ENCODE measurements at regions not wholly inside any gene's neighbourhood (a gene's known extent, or its start where the extent isn't known, plus 50 kb on each side); places are given as distances from the start of the nearest gene placed in this dataset.

DNA sequence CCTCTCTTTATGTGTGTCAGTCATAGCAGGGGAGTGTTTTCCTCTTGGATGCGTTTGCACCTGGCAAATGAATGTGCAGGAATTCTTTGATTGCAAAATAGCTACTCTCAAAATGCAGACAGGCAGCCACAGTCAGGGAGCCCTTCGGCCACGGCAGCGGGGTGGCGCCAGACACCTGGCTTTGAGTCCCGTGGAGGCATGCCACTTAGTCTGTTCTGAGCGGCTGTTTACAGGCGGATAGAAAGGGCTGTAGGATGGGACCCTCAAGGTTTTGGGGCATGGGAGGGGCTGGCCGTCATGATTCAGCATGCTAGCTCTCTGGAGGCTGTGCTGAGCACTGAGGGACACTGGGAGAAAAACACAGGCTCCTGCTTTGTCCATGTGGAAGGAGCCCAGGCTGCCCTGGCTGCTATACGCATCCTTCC is 117.1 kb downstream of the SLC25A47 start:
- no peak overlapping the region for H3K4me3 ChIP-seq (ENCODE audit: low read length)
- H3K9me3 ChIP-seq (ENCODE audit: control insufficient read depth, low read depth, low read length): no peaks in the 10 kb centered on the region
- no peaks in the 10 kb centered on the region for H3K36me3 ChIP-seq (ENCODE audit: control insufficient read depth, insufficient read depth, low read length)
- peak; percentile 69 to 72 for DNase-seq
- H3K27ac ChIP-seq (ENCODE audit: low read length): no peak overlapping the region
- WGBS (ENCODE audit: insufficient coverage, low lambda C conversion rate): no CpG with 5 or more reads among the region's 10 CpGs
- H3K27me3 ChIP-seq (ENCODE audit: control insufficient read depth, insufficient read depth, low read length): no peaks in the 10 kb centered on the region
- peaks cover 19% of the 10 kb centered on the region for H3K4me1 ChIP-seq (ENCODE audit: control insufficient read depth, insufficient read depth, low read length)

DNA sequence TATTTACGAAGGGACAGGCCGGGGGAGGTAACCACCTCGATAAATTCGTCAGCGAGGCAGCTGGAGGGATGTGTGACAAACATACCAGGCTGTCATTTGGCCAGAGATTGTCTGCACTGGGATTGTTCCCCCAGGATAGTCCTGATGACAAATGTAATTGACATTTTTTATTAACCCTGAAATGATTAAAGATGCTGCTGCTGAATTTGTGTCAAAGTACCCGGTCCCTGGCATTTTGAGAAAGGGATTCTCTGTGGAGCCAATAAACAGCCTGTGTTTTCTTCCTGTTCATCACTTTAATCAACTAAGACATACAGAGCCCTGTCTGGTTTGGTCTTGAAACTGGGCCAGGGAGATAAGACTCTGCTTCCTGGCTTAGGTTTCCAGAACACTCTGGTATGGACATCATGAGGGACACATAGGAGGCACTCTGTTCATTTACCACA is 117.6 kb downstream of the SLC25A47 start:
- H3K9me3 ChIP-seq (ENCODE audit: control insufficient read depth, low read depth, low read length): no peaks in the 10 kb centered on the region
- H3K4me1 ChIP-seq (ENCODE audit: control insufficient read depth, insufficient read depth, low read length): peaks cover 19% of the 10 kb centered on the region
- H3K27ac ChIP-seq (ENCODE audit: low read length): no peak overlapping the region
- no peaks in the 10 kb centered on the region for H3K36me3 ChIP-seq (ENCODE audit: control insufficient read depth, insufficient read depth, low read length)
- WGBS (ENCODE audit: insufficient coverage, low lambda C conversion rate): no CpG with 5 or more reads among the region's 6 CpGs
- no peaks in the 10 kb centered on the region for H3K27me3 ChIP-seq (ENCODE audit: control insufficient read depth, insufficient read depth, low read length)
- H3K4me3 ChIP-seq (ENCODE audit: low read length): no peak overlapping the region
- DNase-seq: no peak

DNA sequence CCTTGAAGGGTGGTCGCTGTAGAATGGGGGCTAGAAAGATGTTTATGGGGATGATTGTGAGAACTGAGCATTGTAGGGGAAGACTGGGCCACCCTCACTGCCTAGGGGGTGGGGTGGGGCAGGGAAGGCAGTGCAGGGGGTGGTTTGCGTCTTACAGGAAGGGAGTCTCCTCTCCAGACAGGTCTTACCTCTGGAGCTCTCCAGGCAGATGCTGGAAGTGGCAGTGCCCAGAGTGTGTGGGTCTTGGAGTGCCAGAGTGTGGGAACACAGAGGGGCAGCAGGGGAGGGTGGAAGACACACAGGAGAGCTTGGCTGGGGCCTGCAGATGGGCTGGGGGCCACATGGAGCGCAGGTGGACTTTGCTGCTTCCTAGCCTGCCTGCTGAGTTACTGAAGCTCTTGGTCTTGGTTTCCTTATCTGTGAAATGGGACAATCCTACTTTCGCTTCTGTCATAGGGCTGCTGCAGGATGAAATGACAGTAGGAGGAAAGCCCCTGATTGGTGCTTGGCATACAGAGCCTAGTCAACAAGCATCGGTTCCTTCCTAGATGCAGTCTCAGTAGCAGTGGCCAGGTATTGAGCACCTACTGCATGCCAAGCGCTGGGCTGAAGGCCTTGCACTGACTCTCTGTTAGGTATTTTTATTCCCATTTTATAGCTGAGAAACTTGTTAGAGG is 118.3 kb downstream of the SLC25A47 start:
- H3K9me3 ChIP-seq (ENCODE audit: control insufficient read depth, low read depth, low read length): no peaks in the 10 kb centered on the region
- H3K4me3 ChIP-seq (ENCODE audit: low read length): no peak overlapping the region
- peaks cover 19% of the 10 kb centered on the region for H3K4me1 ChIP-seq (ENCODE audit: control insufficient read depth, insufficient read depth, low read length)
- DNase-seq: no peak
- WGBS (ENCODE audit: insufficient coverage, low lambda C conversion rate): no CpG with 5 or more reads among the region's 6 CpGs
- no peaks in the 10 kb centered on the region for H3K36me3 ChIP-seq (ENCODE audit: control insufficient read depth, insufficient read depth, low read length)
- no peaks in the 10 kb centered on the region for H3K27me3 ChIP-seq (ENCODE audit: control insufficient read depth, insufficient read depth, low read length)
- H3K27ac ChIP-seq (ENCODE audit: low read length): no peak overlapping the region

DNA sequence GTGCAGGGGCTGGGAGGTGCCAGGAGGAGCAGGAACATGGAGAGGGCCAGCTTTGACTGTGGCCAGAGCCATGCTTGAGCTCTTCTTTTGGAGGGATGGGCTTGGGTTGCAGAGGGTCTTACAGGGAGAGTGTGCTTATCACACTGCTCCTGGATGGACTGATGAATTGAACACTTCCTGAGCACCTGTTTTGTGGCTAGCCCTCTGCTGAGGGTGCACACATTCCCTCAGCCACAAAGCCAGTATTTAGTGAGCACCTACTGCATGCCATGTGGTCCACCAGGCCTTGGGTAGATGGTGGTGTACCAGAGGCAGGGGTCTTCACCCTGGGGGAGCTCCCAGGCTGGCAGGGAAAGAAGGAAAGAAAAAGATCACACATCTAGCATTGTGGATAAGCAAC is 118.9 kb downstream of the SLC25A47 start:
- DNase-seq: no peak
- H3K4me3 ChIP-seq (ENCODE audit: low read length): no peak overlapping the region
- H3K36me3 ChIP-seq (ENCODE audit: control insufficient read depth, insufficient read depth, low read length): no peaks in the 10 kb centered on the region
- no peaks in the 10 kb centered on the region for H3K9me3 ChIP-seq (ENCODE audit: control insufficient read depth, low read depth, low read length)
- no peak overlapping the region for H3K27ac ChIP-seq (ENCODE audit: low read length)
- H3K4me1 ChIP-seq (ENCODE audit: control insufficient read depth, insufficient read depth, low read length): peaks cover 19% of the 10 kb centered on the region
- H3K27me3 ChIP-seq (ENCODE audit: control insufficient read depth, insufficient read depth, low read length): no peaks in the 10 kb centered on the region

DNA sequence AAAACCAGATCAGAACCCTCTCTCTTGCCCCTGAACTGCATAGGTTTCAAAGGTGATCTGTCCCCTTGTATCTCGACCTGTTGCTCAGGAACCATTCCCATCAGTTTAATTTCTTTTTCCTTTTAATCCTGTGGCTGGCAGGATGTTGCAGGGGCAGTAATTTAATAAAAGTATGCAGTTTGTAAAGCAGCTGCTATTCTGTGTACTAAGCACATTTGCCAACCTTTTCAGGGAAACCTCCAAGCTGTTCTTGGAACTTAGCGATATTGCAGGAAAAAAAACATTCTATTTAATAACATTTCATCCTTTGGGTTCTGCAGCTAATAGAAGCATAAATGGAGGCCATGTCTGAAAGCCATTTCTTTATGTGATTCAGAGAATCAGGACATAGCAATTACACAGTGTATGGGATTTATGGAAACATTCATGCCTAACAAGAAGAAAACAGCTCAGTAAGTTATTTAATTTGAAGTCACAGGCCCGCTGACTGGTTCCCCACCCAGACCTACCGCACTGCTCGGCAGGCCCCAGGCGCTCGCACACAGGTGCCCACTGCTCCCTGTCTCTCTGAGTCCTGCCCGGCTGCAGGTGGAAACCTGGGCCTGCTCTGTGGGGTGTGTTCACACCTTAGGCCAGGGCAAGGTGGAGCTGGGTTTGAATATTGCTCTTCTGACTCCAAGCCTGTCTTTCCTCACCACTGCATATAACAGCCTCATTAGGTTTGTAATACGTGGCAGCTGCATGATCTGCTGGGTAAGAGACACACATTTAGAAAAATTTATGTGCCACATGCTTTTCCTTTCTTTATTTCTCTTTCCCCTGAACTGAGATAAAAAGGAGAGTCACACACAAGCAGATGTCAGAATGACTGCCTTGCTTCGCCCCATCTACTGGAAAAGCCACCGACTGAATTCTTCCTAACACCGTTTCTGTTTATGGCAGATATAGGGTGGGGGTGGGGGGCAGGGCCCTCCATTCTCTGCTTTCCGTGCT is 119.7 kb downstream of the SLC25A47 start:
- Histone ChIP-seq H3K36me3 (ENCODE audit: control insufficient read depth, insufficient read depth, low read length) (no peaks in the 10 kb centered on the region), H3K9me3 (ENCODE audit: control insufficient read depth, low read depth, low read length) (no peaks in the 10 kb centered on the region), H3K4me1 (ENCODE audit: control insufficient read depth, insufficient read depth, low read length) (peaks cover 16% of the 10 kb centered on the region), H3K4me3 (ENCODE audit: low read length) (no peak overlapping the region), H3K27me3 (ENCODE audit: control insufficient read depth, insufficient read depth, low read length) (no peaks in the 10 kb centered on the region), H3K27ac (ENCODE audit: low read length) (no peak overlapping the region)
- DNase-seq: no peak
- WGBS (ENCODE audit: insufficient coverage, low lambda C conversion rate): no CpG with 5 or more reads among the region's 13 CpGs

DNA sequence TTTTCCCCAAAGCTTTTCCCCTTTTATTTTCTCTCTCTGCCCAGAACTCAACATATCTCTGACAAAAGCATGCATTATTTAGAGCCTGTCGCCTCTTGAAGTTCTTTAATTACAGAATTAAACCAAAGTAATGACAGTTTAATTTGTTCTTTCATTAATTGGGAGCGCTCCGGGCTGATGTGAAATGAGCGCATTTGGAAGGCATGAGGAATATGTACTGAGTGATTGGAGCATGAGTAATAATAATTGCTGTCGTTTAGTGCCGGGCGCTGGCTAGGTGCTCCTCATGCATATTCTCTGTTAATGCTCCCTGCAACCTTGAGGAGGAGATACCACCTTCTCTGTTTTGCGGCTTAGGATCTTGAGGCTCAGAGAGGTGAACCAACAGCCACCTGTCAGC is 120.5 kb downstream of the SLC25A47 start:
- Histone ChIP-seq H3K4me3 (ENCODE audit: low read length) (no peak overlapping the region), H3K27ac (ENCODE audit: low read length) (no peak overlapping the region), H3K9me3 (ENCODE audit: control insufficient read depth, low read depth, low read length) (no peaks in the 10 kb centered on the region), H3K36me3 (ENCODE audit: control insufficient read depth, insufficient read depth, low read length) (no peaks in the 10 kb centered on the region), H3K27me3 (ENCODE audit: control insufficient read depth, insufficient read depth, low read length) (no peaks in the 10 kb centered on the region), H3K4me1 (ENCODE audit: control insufficient read depth, insufficient read depth, low read length) (peaks cover 16% of the 10 kb centered on the region)
- no peak for DNase-seq
- WGBS (ENCODE audit: insufficient coverage, low lambda C conversion rate): 80% methylated on average over 1 of the region's 8 CpGs

DNA sequence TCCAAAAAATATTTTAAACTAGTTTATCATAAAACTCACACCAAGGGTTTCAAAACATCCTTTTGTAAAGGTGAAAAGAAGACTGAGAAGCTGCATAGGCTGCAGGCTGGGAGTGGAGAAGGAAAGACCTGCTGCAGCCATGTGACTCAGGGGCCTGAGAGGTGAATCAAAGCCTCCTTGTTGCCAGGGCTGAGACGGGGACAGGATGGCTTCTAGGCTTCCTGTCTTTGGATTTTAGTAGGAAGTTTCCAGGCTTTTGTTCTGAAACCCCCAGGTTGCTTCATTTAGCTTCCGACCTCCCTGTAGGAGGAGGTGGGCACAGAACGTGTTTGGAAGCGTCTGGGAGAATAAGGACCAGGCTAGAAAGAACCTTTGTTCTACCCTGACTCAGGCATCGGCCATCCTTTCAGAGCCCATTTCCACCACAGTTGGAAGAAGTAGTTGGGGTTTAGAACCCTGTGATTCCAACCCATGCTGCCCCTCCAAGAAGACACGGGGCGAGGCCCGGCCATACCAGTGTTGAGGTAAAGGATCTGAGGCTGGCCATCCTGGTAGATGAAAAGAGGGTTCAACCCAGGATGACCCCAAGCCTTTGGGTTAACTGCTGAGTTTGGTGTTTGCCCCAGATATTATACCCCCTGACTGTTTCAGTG is 122.4 kb downstream of the SLC25A47 start:
- Histone ChIP-seq H3K36me3 (ENCODE audit: control insufficient read depth, insufficient read depth, low read length) (no peaks in the 10 kb centered on the region), H3K4me3 (ENCODE audit: low read length) (no peak overlapping the region), H3K27me3 (ENCODE audit: control insufficient read depth, insufficient read depth, low read length) (no peaks in the 10 kb centered on the region), H3K4me1 (ENCODE audit: control insufficient read depth, insufficient read depth, low read length) (peaks cover 2% of the 10 kb centered on the region), H3K27ac (ENCODE audit: low read length) (no peak overlapping the region), H3K9me3 (ENCODE audit: control insufficient read depth, low read depth, low read length) (no peaks in the 10 kb centered on the region)
- DNase-seq: no peak
- WGBS (ENCODE audit: insufficient coverage, low lambda C conversion rate): no CpG with 5 or more reads among the region's 8 CpGs

DNA sequence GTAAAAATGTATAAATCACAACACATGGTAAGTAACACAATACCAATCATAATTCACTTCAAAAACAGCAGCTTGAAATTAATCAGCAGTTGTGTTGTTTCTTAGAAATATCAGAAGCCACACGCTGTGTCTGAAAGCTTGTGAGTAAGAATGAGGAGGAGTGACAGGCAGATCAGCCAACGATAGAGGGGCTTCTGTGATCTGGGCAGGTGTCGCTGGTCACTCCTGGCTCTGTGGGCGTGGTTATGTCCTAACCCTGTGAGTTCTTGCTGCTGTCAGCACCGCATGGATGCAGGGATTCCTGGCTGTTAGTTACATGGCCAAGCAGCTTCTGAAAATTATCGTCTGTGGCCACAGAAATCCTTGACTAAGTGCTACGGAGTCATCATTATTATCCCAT is 123.4 kb downstream of the SLC25A47 start:
- Histone ChIP-seq H3K27me3 (ENCODE audit: control insufficient read depth, insufficient read depth, low read length) (no peaks in the 10 kb centered on the region), H3K4me1 (ENCODE audit: control insufficient read depth, insufficient read depth, low read length) (peaks cover 9% of the 10 kb centered on the region), H3K36me3 (ENCODE audit: control insufficient read depth, insufficient read depth, low read length) (no peaks in the 10 kb centered on the region), H3K4me3 (ENCODE audit: low read length) (no peak overlapping the region), H3K27ac (ENCODE audit: low read length) (no peak overlapping the region), H3K9me3 (ENCODE audit: control insufficient read depth, low read depth, low read length) (no peaks in the 10 kb centered on the region)
- no CpG with 5 or more reads among the region's 7 CpGs for WGBS (ENCODE audit: insufficient coverage, low lambda C conversion rate)
- DNase-seq: peak; percentile 13 to 39

DNA sequence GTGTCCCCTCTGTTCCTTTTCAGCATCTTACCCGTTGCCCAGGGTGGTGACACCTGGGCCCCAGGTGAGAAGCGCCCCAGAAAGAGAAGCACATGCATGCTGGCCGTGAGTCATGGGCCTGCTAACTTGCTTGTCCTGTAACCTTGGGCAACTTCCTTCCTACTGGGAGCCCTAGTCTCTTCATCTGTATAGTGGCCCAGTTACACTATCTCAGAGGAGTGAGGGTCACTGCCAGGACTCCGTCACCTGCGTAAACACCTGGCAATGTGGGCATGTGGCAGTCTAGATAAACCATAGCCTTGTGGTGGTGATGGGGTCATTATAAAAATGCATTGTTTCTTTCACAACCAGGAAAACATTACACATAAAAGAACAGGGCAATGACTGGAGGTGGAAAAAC is 125.2 kb downstream of the SLC25A47 start:
- WGBS (ENCODE audit: insufficient coverage, low lambda C conversion rate): no CpG with 5 or more reads among the region's 5 CpGs
- H3K27ac ChIP-seq (ENCODE audit: low read length): no peak overlapping the region

DNA sequence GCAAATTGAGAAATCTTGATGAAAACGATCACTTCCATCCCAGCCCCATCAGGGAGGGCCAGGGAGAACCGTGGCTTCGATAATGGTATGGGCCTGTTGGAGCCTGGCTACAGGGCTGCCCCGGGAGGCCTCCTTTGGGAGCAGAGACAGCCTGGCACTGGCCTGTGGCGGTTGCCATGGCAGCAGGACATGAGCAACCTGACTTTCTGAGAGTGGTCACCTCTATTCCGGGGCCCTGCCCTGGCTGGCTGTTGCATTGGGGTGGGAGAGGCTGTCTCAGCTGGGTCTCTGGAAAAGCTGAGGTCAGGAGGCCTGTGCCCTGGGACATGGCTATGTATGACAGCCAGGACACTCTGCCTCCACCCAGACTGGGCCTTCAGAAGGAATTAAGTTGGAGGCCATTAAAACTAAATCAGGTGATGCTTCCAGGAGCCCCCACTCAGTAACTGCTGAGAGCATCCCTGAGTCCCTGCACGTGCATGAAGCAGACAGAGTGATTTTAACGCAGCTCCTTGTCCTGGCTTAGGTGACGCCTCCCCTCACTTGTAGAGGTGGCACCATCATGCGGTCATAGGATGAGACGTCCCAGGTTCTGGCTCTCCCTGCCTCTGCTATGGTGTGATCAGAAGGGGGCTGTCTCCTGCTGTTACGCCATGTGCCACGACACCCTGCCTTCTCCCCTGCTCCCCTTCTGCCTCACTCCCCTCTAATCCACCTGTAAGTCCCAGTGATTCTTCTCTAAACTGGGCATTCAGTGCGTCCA is 126.3 kb downstream of the SLC25A47 start:
- WGBS (ENCODE audit: insufficient coverage, low lambda C conversion rate): 100% methylated on average over 1 of the region's 14 CpGs
- no peak for DNase-seq
- no peaks in the 10 kb centered on the region for H3K9me3 ChIP-seq (ENCODE audit: control insufficient read depth, low read depth, low read length)
- peaks cover 9% of the 10 kb centered on the region for H3K4me1 ChIP-seq (ENCODE audit: control insufficient read depth, insufficient read depth, low read length)
- H3K36me3 ChIP-seq (ENCODE audit: control insufficient read depth, insufficient read depth, low read length): no peaks in the 10 kb centered on the region
- no peak overlapping the region for H3K27ac ChIP-seq (ENCODE audit: low read length)
- H3K27me3 ChIP-seq (ENCODE audit: control insufficient read depth, insufficient read depth, low read length): no peaks in the 10 kb centered on the region
- no peak overlapping the region for H3K4me3 ChIP-seq (ENCODE audit: low read length)

More for the DNA sequence above, 125.2 kb downstream of the SLC25A47 start:
- no peaks in the 10 kb centered on the region for H3K36me3 ChIP-seq (ENCODE audit: control insufficient read depth, insufficient read depth, low read length)
- no peaks in the 10 kb centered on the region for H3K27me3 ChIP-seq (ENCODE audit: control insufficient read depth, insufficient read depth, low read length)
- H3K4me3 ChIP-seq (ENCODE audit: low read length): no peak overlapping the region
- peaks cover 9% of the 10 kb centered on the region for H3K4me1 ChIP-seq (ENCODE audit: control insufficient read depth, insufficient read depth, low read length)
- DNase-seq: no peak
- H3K9me3 ChIP-seq (ENCODE audit: control insufficient read depth, low read depth, low read length): no peaks in the 10 kb centered on the region

All from large intestine (tissue), 3 donors.